ENCODE measurements at regions not wholly inside any gene's neighbourhood (a gene's known extent, or its start where the extent isn't known, plus 50 kb on each side); places are given as distances from the start of the nearest gene placed in this dataset.

DNA sequence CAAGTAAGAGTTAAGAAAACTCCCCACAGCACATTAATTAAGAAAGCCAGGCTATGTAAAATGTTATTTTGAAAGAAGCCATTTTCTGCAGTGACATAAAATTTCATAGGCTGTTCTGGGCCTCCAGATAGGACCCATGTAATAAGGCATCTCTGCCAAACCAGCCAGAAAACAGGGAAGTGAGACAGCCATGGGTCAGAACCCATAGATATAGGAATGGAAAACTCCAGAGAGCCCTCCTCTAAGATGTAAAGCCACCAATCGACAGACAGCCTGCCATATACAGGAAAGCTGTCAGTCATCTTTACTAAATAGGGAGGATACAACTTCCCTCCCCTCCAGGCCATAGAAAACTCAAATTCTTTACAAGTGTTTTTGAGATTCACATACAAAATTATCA, 493.3 kb downstream of the COG6 start:
- H3K36me3 Mint-ChIP-seq (ENCODE audit: low read depth), result peaks cover 5% of the 10 kb centered on the region
- no peaks in the 10 kb centered on the region for H3K27me3 Mint-ChIP-seq (ENCODE audit: insufficient read depth)
- no peak overlapping the region for H3K4me3 Mint-ChIP-seq
- H3K4me1 Mint-ChIP-seq (ENCODE audit: low read depth), result peaks cover 74% of the 10 kb centered on the region
- no peak for DNase-seq (ENCODE audit: low spot score)
- intact Hi-C loops (cut with micrococcal nuclease), result loop anchor here (2.0 to 5.0 kb wide), 3 partner anchors 80 to 514 kb away; no protein-coding TSS in a partner anchor
- H3K9me3 Mint-ChIP-seq, result no peaks in the 10 kb centered on the region
- H3K27ac Mint-ChIP-seq, result peak overlapping the region; percentile 62

GRCh38 chr13:40149611-40150274, 494.3 kb downstream of the COG6 start:
- no peaks in the 10 kb centered on the region for H3K9me3 Mint-ChIP-seq
- peaks cover 67% of the 10 kb centered on the region for H3K4me1 Mint-ChIP-seq (ENCODE audit: low read depth)
- peaks cover 5% of the 10 kb centered on the region for H3K36me3 Mint-ChIP-seq (ENCODE audit: low read depth)
- no peak overlapping the region for H3K27ac Mint-ChIP-seq
- no peaks in the 10 kb centered on the region for H3K27me3 Mint-ChIP-seq (ENCODE audit: insufficient read depth)
- no peak overlapping the region for H3K4me3 Mint-ChIP-seq
- intact Hi-C loops (cut with micrococcal nuclease), result loop anchor here (2.0 to 5.0 kb wide), 3 partner anchors 81 to 513 kb away; no protein-coding TSS in a partner anchor
- no peak for DNase-seq (ENCODE audit: low spot score)

DNA sequence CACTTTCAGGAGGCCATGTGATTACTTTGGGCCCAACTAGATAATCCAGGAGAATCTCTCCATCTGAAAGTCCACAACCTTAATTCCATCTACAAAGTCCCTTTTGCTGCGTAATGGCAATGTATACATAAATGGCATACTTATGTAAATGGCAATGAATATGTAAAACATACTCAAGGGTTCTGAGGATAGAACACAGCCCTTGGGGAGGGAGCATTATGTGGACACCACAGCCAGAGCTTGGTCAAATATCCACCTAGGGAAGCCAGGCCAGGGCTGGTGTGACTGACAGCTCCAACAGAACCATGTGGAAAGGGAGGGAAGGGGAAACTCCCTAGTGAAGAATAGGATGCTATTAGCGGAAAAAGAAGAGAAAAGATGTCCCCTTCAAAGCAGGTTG, 496.2 kb downstream of the COG6 start:
- Mint-ChIP-seq H3K36me3 (ENCODE audit: low read depth) (peaks cover 5% of the 10 kb centered on the region), H3K4me1 (ENCODE audit: low read depth) (peaks cover 48% of the 10 kb centered on the region), H3K27ac (no peak overlapping the region), H3K9me3 (no peaks in the 10 kb centered on the region), H3K4me3 (no peak overlapping the region), H3K27me3 (ENCODE audit: insufficient read depth) (no peaks in the 10 kb centered on the region)
- DNase-seq (ENCODE audit: low spot score), result no peak
- intact Hi-C loops (cut with micrococcal nuclease), result no loop called here

DNA sequence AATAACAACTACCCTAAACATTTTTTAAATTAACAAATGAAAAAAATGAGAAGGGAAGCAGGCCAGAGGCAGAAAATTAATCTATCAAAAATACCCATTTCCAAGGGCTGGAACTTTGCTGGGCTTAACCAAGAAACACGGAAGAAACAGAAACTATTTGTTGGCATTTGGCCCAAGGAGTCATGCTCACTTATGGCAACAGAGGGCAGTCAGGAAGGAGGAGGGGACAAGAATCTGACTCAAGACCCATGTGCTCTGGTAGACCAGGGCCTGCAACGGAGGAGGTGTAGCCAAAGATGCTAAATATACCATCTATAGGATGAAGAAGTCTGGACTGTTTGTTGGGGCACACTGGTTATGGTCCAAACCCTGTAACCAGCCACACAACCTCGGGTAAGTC, 496.7 kb downstream of the COG6 start:
- Mint-ChIP-seq H3K27ac (no peak overlapping the region), H3K27me3 (ENCODE audit: insufficient read depth) (no peaks in the 10 kb centered on the region), H3K9me3 (no peaks in the 10 kb centered on the region)

GRCh38 chr13:40152922-40153321, 497.5 kb downstream of the COG6 start:
- intact Hi-C loops (cut with micrococcal nuclease), result no loop called here
- H3K36me3 Mint-ChIP-seq (ENCODE audit: low read depth), result peaks cover 5% of the 10 kb centered on the region

More for the DNA sequence above, 496.7 kb downstream of the COG6 start:
- Mint-ChIP-seq H3K4me1 (ENCODE audit: low read depth) (peaks cover 43% of the 10 kb centered on the region), H3K36me3 (ENCODE audit: low read depth) (peaks cover 5% of the 10 kb centered on the region), H3K4me3 (no peak overlapping the region)
- intact Hi-C loops (cut with micrococcal nuclease), result no loop called here
- no peak for DNase-seq (ENCODE audit: low spot score)

GRCh38 chr13:40153516-40153915, 498.1 kb downstream of the COG6 start:
- Mint-ChIP-seq H3K4me3 (no peak overlapping the region), H3K4me1 (ENCODE audit: low read depth) (peaks cover 31% of the 10 kb centered on the region), H3K9me3 (no peaks in the 10 kb centered on the region), H3K36me3 (ENCODE audit: low read depth) (peaks cover 5% of the 10 kb centered on the region), H3K27ac (no peak overlapping the region), H3K27me3 (ENCODE audit: insufficient read depth) (no peaks in the 10 kb centered on the region)
- DNase-seq (ENCODE audit: low spot score), result no peak
- intact Hi-C loops (cut with micrococcal nuclease), result no loop called here

More at GRCh38 chr13:40152922-40153321, 497.5 kb downstream of the COG6 start:
- Mint-ChIP-seq H3K9me3 (no peaks in the 10 kb centered on the region), H3K27me3 (ENCODE audit: insufficient read depth) (no peaks in the 10 kb centered on the region), H3K4me1 (ENCODE audit: low read depth) (peaks cover 37% of the 10 kb centered on the region), H3K4me3 (no peak overlapping the region), H3K27ac (no peak overlapping the region)
- no peak for DNase-seq (ENCODE audit: low spot score)

GRCh38 chr13:40155201-40155600, 499.7 kb downstream of the COG6 start:
- Mint-ChIP-seq H3K4me1 (ENCODE audit: low read depth) (peaks cover 20% of the 10 kb centered on the region), H3K4me3 (no peak overlapping the region), H3K27ac (no peak overlapping the region), H3K9me3 (no peaks in the 10 kb centered on the region), H3K27me3 (ENCODE audit: insufficient read depth) (peaks cover 2% of the 10 kb centered on the region), H3K36me3 (ENCODE audit: low read depth) (peaks cover 5% of the 10 kb centered on the region)
- intact Hi-C loops (cut with micrococcal nuclease), result no loop called here
- DNase-seq (ENCODE audit: low spot score), result no peak

GRCh38 chr13:40158218-40158617, 502.8 kb downstream of the COG6 start:
- Mint-ChIP-seq H3K27ac (no peak overlapping the region), H3K4me1 (ENCODE audit: low read depth) (peaks cover 14% of the 10 kb centered on the region), H3K4me3 (no peak overlapping the region), H3K9me3 (no peaks in the 10 kb centered on the region), H3K36me3 (ENCODE audit: low read depth) (no peaks in the 10 kb centered on the region), H3K27me3 (ENCODE audit: insufficient read depth) (peaks cover 2% of the 10 kb centered on the region)
- intact Hi-C loops (cut with micrococcal nuclease), result no loop called here
- DNase-seq (ENCODE audit: low spot score), result no peak

- Mint-ChIP-seq H3K36me3 (ENCODE audit: low read depth) (no peaks in the 10 kb centered on the region), H3K27me3 (ENCODE audit: insufficient read depth) (peaks cover 2% of the 10 kb centered on the region), H3K27ac (no peak overlapping the region), H3K4me3 (no peak overlapping the region), H3K9me3 (no peaks in the 10 kb centered on the region), H3K4me1 (ENCODE audit: low read depth) (peaks cover 10% of the 10 kb centered on the region)
- DNase-seq (ENCODE audit: low spot score), result no peak
- intact Hi-C loops (cut with micrococcal nuclease), result no loop called here
These were observed 503.3 kb downstream of the COG6 start for GRCh38 chr13:40158757-40159156.

DNA sequence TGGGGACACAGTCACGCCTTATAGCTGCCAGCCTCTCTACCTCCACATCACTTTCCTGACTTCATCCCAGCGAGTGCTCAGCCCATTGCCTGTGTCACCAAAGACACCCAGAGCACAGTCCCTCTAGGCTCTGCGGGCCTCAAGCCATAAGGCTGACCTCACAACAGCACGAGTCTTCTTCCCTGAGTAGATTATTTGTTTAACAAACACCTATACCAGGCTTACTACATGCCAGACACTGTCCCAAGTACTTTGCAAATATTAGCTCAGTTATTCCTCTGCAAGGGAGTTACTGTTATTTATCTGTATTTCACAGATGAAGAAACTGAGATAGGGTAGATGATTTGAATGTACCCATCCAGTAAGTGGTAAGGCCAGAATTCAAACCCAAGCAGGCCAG, 504.3 kb downstream of the COG6 start:
- DNase-seq (ENCODE audit: low spot score), result no peak
- Mint-ChIP-seq H3K4me3 (no peak overlapping the region), H3K4me1 (ENCODE audit: low read depth) (peaks cover 10% of the 10 kb centered on the region), H3K36me3 (ENCODE audit: low read depth) (no peaks in the 10 kb centered on the region), H3K27ac (no peak overlapping the region), H3K9me3 (no peaks in the 10 kb centered on the region), H3K27me3 (ENCODE audit: insufficient read depth) (peaks cover 2% of the 10 kb centered on the region)
- intact Hi-C loops (cut with micrococcal nuclease), result no loop called here

DNA sequence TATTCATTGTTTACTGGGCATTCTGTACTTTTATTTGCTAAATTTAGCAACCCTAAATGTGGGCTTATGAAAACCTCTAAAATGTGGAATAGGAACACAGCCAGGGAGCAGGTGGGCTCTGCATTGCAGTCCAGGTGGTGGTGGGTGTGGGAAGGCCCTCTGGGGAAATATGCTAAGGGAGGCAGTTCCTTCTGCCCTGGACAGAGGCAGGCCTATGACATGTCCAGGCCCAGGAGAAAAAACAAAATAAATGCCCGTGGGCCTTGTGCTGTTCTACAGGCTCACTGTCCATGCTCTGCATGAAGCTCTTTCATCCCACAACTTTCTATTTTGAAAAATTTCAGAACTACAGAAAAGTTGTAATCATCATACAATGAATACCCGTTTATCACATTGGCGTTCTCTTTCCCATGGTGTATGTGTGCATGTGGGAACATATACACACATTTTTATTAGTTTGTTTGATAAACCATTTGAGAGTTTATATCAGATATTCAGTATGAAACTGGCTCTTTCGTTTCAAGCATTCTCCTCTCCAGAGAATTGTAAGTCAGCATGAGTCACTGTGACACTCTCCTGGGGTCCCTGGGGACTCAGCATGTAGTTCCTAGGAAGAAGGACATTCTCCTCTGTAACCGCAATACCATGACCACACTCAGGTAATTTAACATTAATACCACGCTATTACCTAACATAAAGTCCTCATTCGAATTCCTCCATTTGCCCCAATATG, 505.3 kb downstream of the COG6 start:
- H3K9me3 Mint-ChIP-seq, result no peaks in the 10 kb centered on the region
- no peak overlapping the region for H3K4me3 Mint-ChIP-seq
- H3K27me3 Mint-ChIP-seq (ENCODE audit: insufficient read depth), result peaks cover 4% of the 10 kb centered on the region
- intact Hi-C loops (cut with micrococcal nuclease), result no loop called here
- peaks cover 14% of the 10 kb centered on the region for H3K4me1 Mint-ChIP-seq (ENCODE audit: low read depth)
- H3K27ac Mint-ChIP-seq, result no peak overlapping the region
- no peak for DNase-seq (ENCODE audit: low spot score)
- no peaks in the 10 kb centered on the region for H3K36me3 Mint-ChIP-seq (ENCODE audit: low read depth)

- intact Hi-C loops (cut with micrococcal nuclease), result no loop called here
- DNase-seq (ENCODE audit: low spot score), result no peak
- no peak overlapping the region for H3K4me3 Mint-ChIP-seq
- H3K4me1 Mint-ChIP-seq (ENCODE audit: low read depth), result peaks cover 19% of the 10 kb centered on the region
- H3K9me3 Mint-ChIP-seq, result no peaks in the 10 kb centered on the region
- H3K27ac Mint-ChIP-seq, result no peak overlapping the region
- H3K36me3 Mint-ChIP-seq (ENCODE audit: low read depth), result no peaks in the 10 kb centered on the region
- peaks cover 4% of the 10 kb centered on the region for H3K27me3 Mint-ChIP-seq (ENCODE audit: insufficient read depth)
These were observed 505.1 kb downstream of the FOXO1 start for GRCh38 chr13:40161351-40161810.

DNA sequence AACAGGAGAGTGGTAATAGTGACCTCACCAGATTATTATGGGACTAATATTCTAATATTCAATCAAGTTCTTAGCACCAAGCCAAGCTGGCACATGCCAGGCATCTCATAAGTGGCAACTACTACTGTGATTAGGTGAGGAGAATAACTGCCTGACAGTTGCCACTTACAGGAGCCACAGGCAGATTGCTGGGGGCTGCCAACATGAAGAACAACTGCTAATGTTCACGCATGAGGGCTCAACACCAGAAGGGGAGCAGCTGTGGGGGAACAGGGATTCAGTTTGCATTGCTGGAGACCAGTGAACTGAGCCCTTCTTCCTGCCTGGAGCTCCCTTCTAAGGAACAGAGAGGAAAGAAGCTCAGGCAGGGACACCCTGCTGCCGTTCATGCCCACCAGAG, 504.5 kb downstream of the FOXO1 start:
- Mint-ChIP-seq H3K36me3 (ENCODE audit: low read depth) (no peaks in the 10 kb centered on the region), H3K4me1 (ENCODE audit: low read depth) (peaks cover 23% of the 10 kb centered on the region), H3K27me3 (ENCODE audit: insufficient read depth) (peaks cover 4% of the 10 kb centered on the region), H3K9me3 (no peaks in the 10 kb centered on the region), H3K27ac (no peak overlapping the region), H3K4me3 (no peak overlapping the region)
- no peak for DNase-seq (ENCODE audit: low spot score)
- intact Hi-C loops (cut with micrococcal nuclease), result no loop called here
